Gastroesophageal sphincter (tissue), 3 donors: ENCODE measurements at regions not wholly inside any gene's neighbourhood (a gene's known extent, or its start where the extent isn't known, plus 50 kb on each side); places are given as distances from the start of the nearest gene placed in this dataset.

ENCODE experiments used
- EP300 ChIP-seq: sonication (generic); formaldehyde crosslinking; IDR thresholded peaks from one replicate; pipeline ENCODE4 v1.6.1; 2017; ENCODE audit warnings: antibody characterized with exemption, mild to moderate bottlenecking
- POLR2A ChIP-seq, 2 donors: fragments of 450-650 bp; IDR thresholded peaks; one replicate each; pipeline ENCODE4 v1.6.1; 2017; ENCODE audit warnings: antibody characterized with exemption in 2 of 2, mild to moderate bottlenecking in 2 of 2, moderate library complexity in 1 of 2
- POLR2AphosphoS5 ChIP-seq: sonication (generic); formaldehyde crosslinking; IDR thresholded peaks from one replicate; pipeline ENCODE4 v1.6.1; 2017; ENCODE audit warnings: antibody characterized with exemption
- TF ChIP-seq, protein P1 (sequence below), 4 experiments: fragments of 200-600 bp in 2 of 4; fragments of 450-650 bp in 2 of 4; sonication (generic) in 1 of 4; IDR thresholded peaks; one replicate each; pipeline ENCODE4 v1.5.1; 2017 to 2019; ENCODE audit warnings: antibody characterized with exemption in 4 of 4, mild to moderate bottlenecking in 2 of 4, moderate library complexity in 2 of 4

DNA sequence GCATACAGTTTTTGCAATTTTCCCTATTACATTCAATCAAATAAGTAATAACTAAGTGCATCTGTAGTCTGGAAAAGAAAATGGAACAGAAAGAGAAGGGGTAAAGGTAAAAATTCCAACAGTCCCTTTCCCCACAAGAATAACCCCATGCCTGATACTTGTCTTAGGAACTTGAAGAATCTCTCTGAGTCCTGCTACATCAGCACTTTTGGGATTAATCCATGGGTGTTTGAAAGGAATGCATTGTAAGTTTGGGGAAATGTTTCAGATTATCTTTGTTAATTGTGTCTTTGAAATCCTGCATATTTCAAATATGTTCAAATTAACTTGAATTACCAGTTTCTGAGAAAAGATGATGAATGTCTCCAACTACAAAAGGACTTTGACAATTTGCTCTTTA is 667.3 kb upstream of the PRKX start:
- TF ChIP-seq POLR2A (IDR thresholded peaks at IDR 0.05) (no peak), POLR2AphosphoS5 (no peak), EP300 (no peak)
- TF ChIP-seq, protein P1, sequence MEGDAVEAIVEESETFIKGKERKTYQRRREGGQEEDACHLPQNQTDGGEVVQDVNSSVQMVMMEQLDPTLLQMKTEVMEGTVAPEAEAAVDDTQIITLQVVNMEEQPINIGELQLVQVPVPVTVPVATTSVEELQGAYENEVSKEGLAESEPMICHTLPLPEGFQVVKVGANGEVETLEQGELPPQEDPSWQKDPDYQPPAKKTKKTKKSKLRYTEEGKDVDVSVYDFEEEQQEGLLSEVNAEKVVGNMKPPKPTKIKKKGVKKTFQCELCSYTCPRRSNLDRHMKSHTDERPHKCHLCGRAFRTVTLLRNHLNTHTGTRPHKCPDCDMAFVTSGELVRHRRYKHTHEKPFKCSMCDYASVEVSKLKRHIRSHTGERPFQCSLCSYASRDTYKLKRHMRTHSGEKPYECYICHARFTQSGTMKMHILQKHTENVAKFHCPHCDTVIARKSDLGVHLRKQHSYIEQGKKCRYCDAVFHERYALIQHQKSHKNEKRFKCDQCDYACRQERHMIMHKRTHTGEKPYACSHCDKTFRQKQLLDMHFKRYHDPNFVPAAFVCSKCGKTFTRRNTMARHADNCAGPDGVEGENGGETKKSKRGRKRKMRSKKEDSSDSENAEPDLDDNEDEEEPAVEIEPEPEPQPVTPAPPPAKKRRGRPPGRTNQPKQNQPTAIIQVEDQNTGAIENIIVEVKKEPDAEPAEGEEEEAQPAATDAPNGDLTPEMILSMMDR (IDR thresholded peaks at IDR 0.05), result no peak
